GM21423 (cell line): ENCODE measurements at regions not wholly inside any gene's neighbourhood (a gene's known extent, or its start where the extent isn't known, plus 50 kb on each side); places are given as distances from the start of the nearest gene placed in this dataset.

Experiments used
- ATAC-seq: cut with Tn5 transposase; IDR thresholded peaks from one replicate; pipeline ENCODE4 v1.9.1; 2021; ENCODE audit warnings: mild to moderate bottlenecking, moderate library complexity; ENCODE audit not compliant: unreplicated experiment

GRCh38 chr11:15650105-15650938 is 535.6 kb downstream of the INSC start:
- ATAC-seq = peak; percentile 99

- ATAC-seq = no peak
Measured at GRCh38 chr11:15651033-15651432, 536.3 kb downstream of the INSC start.

- ATAC-seq = no peak
Measured at GRCh38 chr11:15651816-15652215, 537.1 kb downstream of the INSC start.

GRCh38 chr11:15653191-15653710 is 538.5 kb downstream of the INSC start:
- ATAC-seq = no peak

GRCh38 chr11:15654451-15654850 is 539.7 kb downstream of the INSC start:
- no peak for ATAC-seq

- ATAC-seq = no peak
Measured at GRCh38 chr11:15655552-15655951, 540.8 kb downstream of the INSC start.

GRCh38 chr11:15657264-15657663 is 542.5 kb downstream of the INSC start:
- no peak for ATAC-seq

- no peak for ATAC-seq
Measured at GRCh38 chr11:15660496-15660895, 545.8 kb downstream of the INSC start.

- ATAC-seq = no peak
Measured at GRCh38 chr11:15662285-15662684, 547.6 kb downstream of the INSC start.

DNA sequence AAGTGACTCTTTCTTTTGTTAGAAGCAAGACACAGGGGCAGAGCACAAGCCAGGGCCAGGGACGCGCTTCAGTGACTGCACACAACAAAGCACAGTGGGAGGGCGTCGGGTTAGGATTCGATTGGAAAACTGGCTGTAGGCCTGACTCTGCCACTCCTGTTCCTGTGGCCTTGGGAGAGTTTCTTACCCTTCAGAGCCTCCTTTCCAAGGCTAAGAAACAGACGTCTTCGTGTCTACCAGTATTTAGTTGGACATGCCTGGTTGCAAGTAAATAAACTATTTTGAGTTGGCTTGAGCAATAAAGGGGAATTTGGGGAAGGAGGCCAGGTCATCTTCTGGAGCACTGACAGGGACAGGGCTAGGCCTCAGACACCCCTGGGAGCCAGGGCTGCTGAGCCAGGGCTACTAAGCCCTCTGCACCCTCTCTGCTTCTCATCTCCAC is 549.1 kb downstream of the INSC start:
- ATAC-seq = no peak

- ATAC-seq = no peak
Measured at GRCh38 chr11:15665368-15665871, 550.7 kb downstream of the INSC start.

DNA sequence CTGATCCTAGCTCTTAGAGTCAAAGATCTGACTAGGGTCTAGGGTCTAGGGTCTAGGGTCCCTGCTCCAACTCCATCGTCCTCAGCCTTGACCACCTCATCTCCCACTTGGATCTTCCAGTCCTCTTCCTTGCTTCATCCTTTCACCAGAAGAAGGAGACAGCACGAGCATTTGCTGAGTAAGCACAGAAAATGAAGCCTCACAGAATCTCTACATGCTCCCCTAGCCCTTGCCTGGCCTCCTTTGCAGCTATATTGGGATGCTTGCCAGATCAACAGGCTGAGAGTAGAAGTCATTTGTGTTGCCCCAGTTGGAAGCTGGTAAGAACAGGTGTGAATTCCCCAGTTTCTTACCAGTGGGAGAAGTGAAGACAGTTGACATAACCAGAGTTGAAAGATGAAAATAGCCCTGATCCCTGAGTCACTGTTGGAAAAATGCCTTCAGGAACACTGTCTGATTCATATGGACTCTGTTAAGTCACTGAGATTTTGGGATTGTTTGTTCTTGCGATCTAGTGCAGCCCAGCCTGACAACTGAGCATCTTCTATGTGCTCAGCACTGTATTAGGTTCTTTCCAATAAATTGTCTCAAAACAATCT is 552.5 kb downstream of the INSC start:
- no peak for ATAC-seq

GRCh38 chr11:15668718-15669117 is 554.0 kb downstream of the INSC start:
- no peak for ATAC-seq

- no peak for ATAC-seq
Measured at GRCh38 chr11:15670520-15671070, 555.9 kb downstream of the INSC start.

- no peak for ATAC-seq
Measured at GRCh38 chr11:15671216-15671615, 556.5 kb downstream of the INSC start.

DNA sequence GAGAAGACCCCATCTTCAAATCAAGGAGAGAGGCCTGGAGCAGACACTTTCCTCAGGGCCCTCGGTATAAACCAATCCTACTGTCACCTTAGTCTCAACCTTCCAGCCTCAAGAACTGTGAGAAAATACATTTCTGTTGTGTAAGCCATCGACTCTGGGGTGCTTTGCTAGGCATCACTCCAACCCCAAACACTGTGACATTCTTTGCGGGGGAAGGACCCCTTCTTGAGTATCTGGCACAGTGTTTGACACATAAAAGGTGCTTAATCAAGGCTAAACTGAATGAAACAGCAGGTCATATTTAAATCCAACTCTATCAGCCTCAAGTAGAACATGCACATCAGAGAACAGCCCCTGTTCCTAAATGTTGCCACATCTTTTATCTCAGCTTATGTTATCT is 558.1 kb downstream of the INSC start:
- ATAC-seq = no peak

- no peak for ATAC-seq
Measured at GRCh38 chr11:15673408-15673831, 558.7 kb downstream of the INSC start.

- no peak for ATAC-seq
Measured at GRCh38 chr11:15674756-15675155, 560.0 kb downstream of the INSC start.

- no peak for ATAC-seq
Measured at GRCh38 chr11:15675683-15676082, 561.0 kb downstream of the INSC start.

DNA sequence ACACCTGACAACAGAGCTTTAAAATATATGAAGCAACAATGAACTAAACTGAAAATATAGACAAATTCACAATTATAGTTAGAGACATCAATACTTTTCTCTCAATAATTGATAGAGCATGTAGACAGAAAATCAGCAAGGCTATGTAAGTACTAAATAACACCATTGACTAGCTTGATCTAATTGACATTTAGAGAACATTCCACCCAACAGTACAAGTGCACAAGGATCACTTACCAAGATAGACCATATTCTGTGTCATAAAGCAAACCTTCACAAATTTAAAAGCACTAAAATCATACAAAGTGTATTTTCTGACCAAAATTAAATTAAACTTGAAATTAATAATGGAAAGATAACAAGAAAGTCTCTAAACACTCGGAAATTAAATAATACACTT is 562.5 kb downstream of the INSC start:
- ATAC-seq = no peak

- no peak for ATAC-seq
Measured at GRCh38 chr11:15683528-15683927, 568.8 kb downstream of the INSC start.

DNA sequence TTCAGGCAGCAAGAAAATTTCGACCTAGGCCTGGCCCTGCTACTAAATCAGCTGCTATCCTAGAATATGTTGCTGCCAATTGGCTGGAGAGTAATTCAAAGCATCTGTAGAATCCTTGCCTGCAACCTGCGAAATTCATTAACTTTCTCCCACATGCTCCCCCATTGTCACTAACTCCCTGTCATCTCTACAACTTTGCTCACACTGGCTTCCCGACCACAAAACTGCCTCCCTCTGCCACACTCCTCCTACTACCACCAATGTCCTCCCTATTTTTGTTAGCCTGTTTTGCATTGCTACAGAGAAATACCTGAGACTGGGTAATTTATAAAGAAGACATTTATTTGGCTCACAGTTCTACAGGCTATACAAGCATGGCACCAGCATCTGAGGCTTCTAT is 570.6 kb downstream of the INSC start:
- ATAC-seq = no peak
